ENCODE measurements at regions not wholly inside any gene's neighbourhood (a gene's known extent, or its start where the extent isn't known, plus 50 kb on each side); places are given as distances from the start of the nearest gene placed in this dataset.

- Histone ChIP-seq H3K79me2 (ENCODE audit: low read length) (no peaks in the 10 kb centered on the region), H4K20me1 (ENCODE audit: insufficient read depth, low read length) (no peaks in the 10 kb centered on the region), H3K4me3 (ENCODE audit: low read length) (no peak overlapping the region), H3K9me3 (replicated peaks; ENCODE audit: insufficient read depth, low read length) (no peaks in the 10 kb centered on the region), H3K4me2 (ENCODE audit: low read depth, low read length) (no peak overlapping the region), H3K36me3 (replicated peaks; ENCODE audit: insufficient read depth, low read length) (no peaks in the 10 kb centered on the region), H3K4me1 (ENCODE audit: low read length) (no peaks in the 10 kb centered on the region), H3F3A (ENCODE audit: insufficient read depth, low read length) (no peaks in the 10 kb centered on the region), H3K9me2 (replicated peaks; ENCODE audit: insufficient read depth, low read length) (no peaks in the 10 kb centered on the region), H2AFZ (ENCODE audit: low read length) (no peak overlapping the region), H3K27me3 (replicated peaks; ENCODE audit: insufficient read depth, low read length) (no peaks in the 10 kb centered on the region), H3K9ac (ENCODE audit: low read length) (no peak overlapping the region), H3K27ac (ENCODE audit: low read length) (no peak overlapping the region)
- DNase-seq = no peak
- no peak for TF ChIP-seq EZH2phosphoT487 (IDR thresholded peaks at IDR 0.05; ENCODE audit: low read length)
Measured at GRCh38 chr18:10301831-10302483, 152.5 kb upstream of the APCDD1 start.

GRCh38 chr18:10303171-10303570 lies 151.3 kb upstream of the APCDD1 start:
- Histone ChIP-seq H3K9me2 (replicated peaks; ENCODE audit: insufficient read depth, low read length) (no peaks in the 10 kb centered on the region), H3K27ac (ENCODE audit: low read length) (no peak overlapping the region)
- DNase-seq = no peak

DNA sequence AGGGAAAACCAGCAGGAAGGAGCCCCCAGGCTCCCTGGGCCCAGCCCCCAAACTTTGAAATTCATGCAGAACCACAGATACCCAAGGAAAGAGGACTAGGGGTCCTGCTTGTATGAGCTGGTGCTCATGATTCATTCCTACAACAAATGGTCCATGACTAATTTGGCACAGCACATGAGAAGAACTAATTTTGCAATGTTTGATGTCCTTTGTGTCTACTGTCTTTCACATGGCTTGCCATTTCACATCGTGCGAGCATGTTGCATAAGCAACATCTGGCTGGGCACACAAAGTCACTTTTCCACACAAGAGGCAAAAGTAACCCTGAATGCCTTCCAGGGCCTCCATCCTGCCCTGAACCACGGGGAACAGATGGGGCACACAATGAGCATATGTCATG lies 149.6 kb upstream of the APCDD1 start:
- Histone ChIP-seq H3K36me3 (replicated peaks; ENCODE audit: insufficient read depth, low read length) (no peaks in the 10 kb centered on the region), H3K4me1 (ENCODE audit: low read length) (no peaks in the 10 kb centered on the region), H3K27me3 (replicated peaks; ENCODE audit: insufficient read depth, low read length) (no peaks in the 10 kb centered on the region), H3K4me3 (ENCODE audit: low read length) (no peak overlapping the region), H3K9me3 (replicated peaks; ENCODE audit: insufficient read depth, low read length) (no peaks in the 10 kb centered on the region), H3K79me2 (ENCODE audit: low read length) (no peaks in the 10 kb centered on the region), H2AFZ (ENCODE audit: low read length) (no peak overlapping the region), H3K4me2 (ENCODE audit: low read depth, low read length) (no peak overlapping the region), H3F3A (ENCODE audit: insufficient read depth, low read length) (no peaks in the 10 kb centered on the region), H3K9ac (ENCODE audit: low read length) (no peak overlapping the region), H3K9me2 (replicated peaks; ENCODE audit: insufficient read depth, low read length) (no peaks in the 10 kb centered on the region), H3K27ac (ENCODE audit: low read length) (no peak overlapping the region), H4K20me1 (ENCODE audit: insufficient read depth, low read length) (no peaks in the 10 kb centered on the region)
- DNase-seq = no peak
- TF ChIP-seq EZH2 (optimal IDR thresholded peaks at IDR 0.05; ENCODE audit: low read depth, low read length) = no peak
- TF ChIP-seq EZH2phosphoT487 (IDR thresholded peaks at IDR 0.05; ENCODE audit: low read length) = no peak
- TF ChIP-seq CTCF (IDR thresholded peaks at IDR 0.05; ENCODE audit: low read length) = no peak

More at GRCh38 chr18:10303171-10303570, 151.3 kb upstream of the APCDD1 start:
- TF ChIP-seq EZH2 (optimal IDR thresholded peaks at IDR 0.05; ENCODE audit: low read depth, low read length) (no peak), CTCF (IDR thresholded peaks at IDR 0.05; ENCODE audit: low read length) (no peak), EZH2phosphoT487 (IDR thresholded peaks at IDR 0.05; ENCODE audit: low read length) (no peak)
- no peaks in the 10 kb centered on the region for H3K79me2 ChIP-seq (ENCODE audit: low read length)
- no peaks in the 10 kb centered on the region for H3K9me3 ChIP-seq (replicated peaks; ENCODE audit: insufficient read depth, low read length)
- H3K27me3 ChIP-seq (replicated peaks; ENCODE audit: insufficient read depth, low read length) = no peaks in the 10 kb centered on the region
- no peaks in the 10 kb centered on the region for H3K4me1 ChIP-seq (ENCODE audit: low read length)
- H2AFZ ChIP-seq (ENCODE audit: low read length) = no peak overlapping the region
- no peaks in the 10 kb centered on the region for H3F3A ChIP-seq (ENCODE audit: insufficient read depth, low read length)
- no peak overlapping the region for H3K4me2 ChIP-seq (ENCODE audit: low read depth, low read length)
- no peak overlapping the region for H3K9ac ChIP-seq (ENCODE audit: low read length)
- H4K20me1 ChIP-seq (ENCODE audit: insufficient read depth, low read length) = no peaks in the 10 kb centered on the region
- H3K4me3 ChIP-seq (ENCODE audit: low read length) = no peak overlapping the region
- H3K36me3 ChIP-seq (replicated peaks; ENCODE audit: insufficient read depth, low read length) = no peaks in the 10 kb centered on the region

DNA sequence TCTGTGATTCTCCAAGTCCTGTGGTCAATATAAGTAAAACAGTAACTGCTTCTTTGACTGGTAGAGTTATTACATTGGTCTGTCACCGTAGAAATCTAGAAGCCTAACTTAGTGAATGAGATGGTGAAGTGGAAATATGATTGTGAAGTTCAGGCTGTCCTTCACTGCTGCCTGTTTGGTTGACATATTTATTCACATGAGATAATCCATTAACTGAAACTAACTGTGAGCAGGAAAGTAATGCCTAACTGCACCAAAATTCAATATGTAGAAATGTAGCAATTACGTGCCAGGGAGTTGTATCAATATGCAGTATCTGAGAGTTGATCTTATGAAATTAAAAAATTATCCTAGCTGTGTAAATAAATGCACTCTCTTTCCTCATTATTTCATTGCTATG lies 147.7 kb upstream of the APCDD1 start:
- H3K36me3 ChIP-seq (replicated peaks; ENCODE audit: insufficient read depth, low read length) = no peaks in the 10 kb centered on the region
- no peaks in the 10 kb centered on the region for H3K9me2 ChIP-seq (replicated peaks; ENCODE audit: insufficient read depth, low read length)
- H3F3A ChIP-seq (ENCODE audit: insufficient read depth, low read length) = no peaks in the 10 kb centered on the region
- H3K4me1 ChIP-seq (ENCODE audit: low read length) = no peaks in the 10 kb centered on the region
- no peak for TF ChIP-seq EZH2 (optimal IDR thresholded peaks at IDR 0.05; ENCODE audit: low read depth, low read length)
- no peak for TF ChIP-seq EZH2phosphoT487 (IDR thresholded peaks at IDR 0.05; ENCODE audit: low read length)
- TF ChIP-seq CTCF (IDR thresholded peaks at IDR 0.05; ENCODE audit: low read length) = no peak
- H3K4me2 ChIP-seq (ENCODE audit: low read depth, low read length) = no peak overlapping the region
- no peaks in the 10 kb centered on the region for H3K9me3 ChIP-seq (replicated peaks; ENCODE audit: insufficient read depth, low read length)
- no peaks in the 10 kb centered on the region for H3K27me3 ChIP-seq (replicated peaks; ENCODE audit: insufficient read depth, low read length)
- no peak overlapping the region for H3K9ac ChIP-seq (ENCODE audit: low read length)
- no peak overlapping the region for H3K27ac ChIP-seq (ENCODE audit: low read length)
- H3K79me2 ChIP-seq (ENCODE audit: low read length) = no peaks in the 10 kb centered on the region
- H2AFZ ChIP-seq (ENCODE audit: low read length) = no peak overlapping the region
- H4K20me1 ChIP-seq (ENCODE audit: insufficient read depth, low read length) = no peaks in the 10 kb centered on the region
- no peak for DNase-seq
- H3K4me3 ChIP-seq (ENCODE audit: low read length) = no peak overlapping the region

All from MM.1S (cell line).